SK-N-SH treated with all-trans-retinoic acid at 6 μM for 48 hours (cell line): ENCODE measurements at regions not wholly inside any gene's neighbourhood (a gene's known extent, or its start where the extent isn't known, plus 50 kb on each side); places are given as distances from the start of the nearest gene placed in this dataset.

Experiments
- ATAC-seq: fragments of 200-7000 bp; cut with Tn5 transposase; 3 replicates; pipeline ENCODE4 v1.9.1; 2020; ENCODE audit warnings: mild to moderate bottlenecking, moderate library complexity
- ARNTL ChIP-seq: fragments of 450-650 bp; formaldehyde crosslinking; IDR thresholded peaks from 2 replicates; pipeline ENCODE4 v1.5.0; 2020; ENCODE audit warnings: low read depth, mild to moderate bottlenecking, moderate library complexity, borderline replicate concordance
- BACH2 ChIP-seq: fragments of 250-450 bp; sonication (Bioruptor Pico); IDR thresholded peaks from 2 replicates; pipeline ENCODE4 v1.9.0; 2021; ENCODE audit warnings: mild to moderate bottlenecking, borderline replicate concordance
- CSDC2 ChIP-seq: fragments of 250-450 bp; sonication (Bioruptor Pico); IDR thresholded peaks from 2 replicates; pipeline ENCODE4 v1.5.0; 2020; ENCODE audit warnings: mild to moderate bottlenecking, moderate library complexity
- ESRRG ChIP-seq: fragments of 250-450 bp; sonication (Bioruptor Pico); IDR thresholded peaks from 2 replicates; pipeline ENCODE4 v1.6.1; 2021; ENCODE audit warnings: mild to moderate bottlenecking
- GLIS3 ChIP-seq: fragments of 250-450 bp; sonication (Bioruptor Pico); IDR thresholded peaks from 2 replicates; pipeline ENCODE4 v1.5.0; 2020; ENCODE audit warnings: mild to moderate bottlenecking, moderate library complexity
- ISL1 ChIP-seq: fragments of 250-450 bp; sonication (Bioruptor Pico); IDR thresholded peaks from 2 replicates; pipeline ENCODE4 v2.1.2; 2022; ENCODE audit warnings: mild to moderate bottlenecking, moderate library complexity
- OSR1 ChIP-seq: fragments of 250-450 bp; sonication (Bioruptor Pico); IDR thresholded peaks from 2 replicates; pipeline ENCODE4 v1.8.0; 2022; ENCODE audit warnings: moderate library complexity, mild to moderate bottlenecking, inconsistent platforms
- POU6F1 ChIP-seq: fragments of 250-450 bp; sonication (Bioruptor Pico); IDR thresholded peaks from 2 replicates; pipeline ENCODE4 v1.8.0; 2021; ENCODE audit warnings: low read depth, mild to moderate bottlenecking, moderate library complexity, borderline replicate concordance
- PPARA ChIP-seq: fragments of 250-450 bp; sonication (Bioruptor Pico); IDR thresholded peaks from 2 replicates; pipeline ENCODE4 v1.5.0; 2020; ENCODE audit warnings: mild to moderate bottlenecking, borderline replicate concordance
- RARB ChIP-seq: fragments of 250-450 bp; sonication (Bioruptor Pico); IDR thresholded peaks from 2 replicates; pipeline ENCODE4 v1.8.0; 2021; ENCODE audit warnings: mild to moderate bottlenecking, moderate library complexity
- SNAI2 ChIP-seq: fragments of 250-450 bp; sonication (Bioruptor Pico); IDR thresholded peaks from 2 replicates; pipeline ENCODE4 v1.5.0; 2020; ENCODE audit warnings: mild to moderate bottlenecking, moderate library complexity
- TCF4 ChIP-seq: fragments of 250-450 bp; sonication (Bioruptor Pico); IDR thresholded peaks from 2 replicates; pipeline ENCODE4 v1.8.0; 2021; ENCODE audit warnings: mild to moderate bottlenecking, moderate library complexity, borderline replicate concordance
- TOX ChIP-seq: fragments of 250-450 bp; sonication (Bioruptor Pico); IDR thresholded peaks from 2 replicates; pipeline ENCODE4 v1.8.0; 2021; ENCODE audit warnings: mild to moderate bottlenecking, moderate library complexity, borderline replicate concordance
- ZC3H10 ChIP-seq: fragments of 250-450 bp; sonication (Bioruptor Pico); IDR thresholded peaks from 2 replicates; pipeline ENCODE4 v1.5.1; 2021; ENCODE audit warnings: mild to moderate bottlenecking, moderate library complexity
- ZFP3 ChIP-seq: fragments of 250-450 bp; sonication (Bioruptor Pico); IDR thresholded peaks from 2 replicates; pipeline ENCODE4 v1.5.0; 2020; ENCODE audit warnings: mild to moderate bottlenecking, moderate library complexity
- ZFP30 ChIP-seq: fragments of 450-650 bp; formaldehyde crosslinking; IDR thresholded peaks from 2 replicates; pipeline ENCODE4 v1.5.0; 2022; ENCODE audit warnings: mild to moderate bottlenecking, moderate library complexity
- ZNF565 ChIP-seq: fragments of 450-650 bp; formaldehyde crosslinking; conservative IDR thresholded peaks from 2 replicates; pipeline ENCODE4 v1.5.0; 2020; ENCODE audit warnings: low read depth, mild to moderate bottlenecking, moderate library complexity
- ZNF70 ChIP-seq: fragments of 450-650 bp; formaldehyde crosslinking; IDR thresholded peaks from 2 replicates; pipeline ENCODE4 v1.5.0; 2020; ENCODE audit warnings: mild to moderate bottlenecking, moderate library complexity
- ZNF8 ChIP-seq: fragments of 450-650 bp; formaldehyde crosslinking; IDR thresholded peaks from 2 replicates; pipeline ENCODE4 v1.5.0; 2020; ENCODE audit warnings: mild to moderate bottlenecking, moderate library complexity
- TF ChIP-seq, protein P1 (sequence below): fragments of 250-450 bp; sonication (Bioruptor Pico); IDR thresholded peaks from 2 replicates; pipeline ENCODE4 v1.8.0; 2020; ENCODE audit warnings: mild to moderate bottlenecking, moderate library complexity, borderline replicate concordance
- TF ChIP-seq, protein P2 (sequence below): fragments of 250-450 bp; sonication (Bioruptor Pico); IDR thresholded peaks from 2 replicates; pipeline ENCODE4 v1.5.1; 2021; ENCODE audit warnings: mild to moderate bottlenecking, moderate library complexity
- TF ChIP-seq, protein P3 (sequence below): fragments of 250-450 bp; sonication (Bioruptor Pico); IDR thresholded peaks from 2 replicates; pipeline ENCODE4 v1.5.1; 2020; ENCODE audit warnings: low read depth, mild to moderate bottlenecking, moderate library complexity
- TF ChIP-seq, protein P4 (sequence below): fragments of 250-450 bp; sonication (Bioruptor Pico); IDR thresholded peaks from 2 replicates; pipeline ENCODE4 v1.5.0; 2020; ENCODE audit warnings: mild to moderate bottlenecking, moderate library complexity

DNA sequence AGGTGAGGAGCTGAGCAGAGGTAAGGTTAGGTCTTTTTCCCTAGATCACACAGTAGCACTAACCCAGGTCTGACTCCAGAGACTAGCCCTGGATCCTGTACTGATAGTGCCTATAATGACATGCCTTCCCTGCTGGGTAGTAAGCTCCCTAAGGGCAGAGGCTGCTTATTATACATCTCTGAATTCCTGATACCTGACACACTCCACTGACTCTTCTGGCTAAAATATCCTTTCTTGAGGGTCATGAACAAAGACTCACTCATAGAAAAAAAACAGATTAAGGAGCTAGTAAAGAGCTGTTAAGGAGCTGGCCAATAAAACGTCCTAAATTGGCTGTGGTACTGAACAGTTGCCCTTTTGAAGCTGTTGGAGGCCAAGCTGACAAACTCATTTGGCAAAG, 149.0 kb upstream of the ITGA1 start:
- TF ChIP-seq ZNF8 (CRISPR knock-in tag) (no peak), BACH2 (CRISPR knock-in tag) (no peak), OSR1 (CRISPR knock-in tag) (no peak), POU6F1 (CRISPR knock-in tag) (no peak), ZNF565 (CRISPR knock-in tag) (no peak), GLIS3 (CRISPR knock-in tag) (no peak)
- no peak for ATAC-seq

- no peak for ATAC-seq
- TF ChIP-seq, protein P1, sequence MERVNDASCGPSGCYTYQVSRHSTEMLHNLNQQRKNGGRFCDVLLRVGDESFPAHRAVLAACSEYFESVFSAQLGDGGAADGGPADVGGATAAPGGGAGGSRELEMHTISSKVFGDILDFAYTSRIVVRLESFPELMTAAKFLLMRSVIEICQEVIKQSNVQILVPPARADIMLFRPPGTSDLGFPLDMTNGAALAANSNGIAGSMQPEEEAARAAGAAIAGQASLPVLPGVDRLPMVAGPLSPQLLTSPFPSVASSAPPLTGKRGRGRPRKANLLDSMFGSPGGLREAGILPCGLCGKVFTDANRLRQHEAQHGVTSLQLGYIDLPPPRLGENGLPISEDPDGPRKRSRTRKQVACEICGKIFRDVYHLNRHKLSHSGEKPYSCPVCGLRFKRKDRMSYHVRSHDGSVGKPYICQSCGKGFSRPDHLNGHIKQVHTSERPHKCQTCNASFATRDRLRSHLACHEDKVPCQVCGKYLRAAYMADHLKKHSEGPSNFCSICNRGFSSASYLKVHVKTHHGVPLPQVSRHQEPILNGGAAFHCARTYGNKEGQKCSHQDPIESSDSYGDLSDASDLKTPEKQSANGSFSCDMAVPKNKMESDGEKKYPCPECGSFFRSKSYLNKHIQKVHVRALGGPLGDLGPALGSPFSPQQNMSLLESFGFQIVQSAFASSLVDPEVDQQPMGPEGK = no peak
- no peak for TF ChIP-seq CSDC2
- no peak for TF ChIP-seq BACH2 (CRISPR knock-in tag)
- no peak for TF ChIP-seq ZNF565 (CRISPR knock-in tag)
- TF ChIP-seq ZNF8 (CRISPR knock-in tag) = no peak
- TF ChIP-seq ARNTL = no peak
- no peak for TF ChIP-seq SNAI2
- no peak for TF ChIP-seq ESRRG (CRISPR knock-in tag)
- TF ChIP-seq, protein P2, sequence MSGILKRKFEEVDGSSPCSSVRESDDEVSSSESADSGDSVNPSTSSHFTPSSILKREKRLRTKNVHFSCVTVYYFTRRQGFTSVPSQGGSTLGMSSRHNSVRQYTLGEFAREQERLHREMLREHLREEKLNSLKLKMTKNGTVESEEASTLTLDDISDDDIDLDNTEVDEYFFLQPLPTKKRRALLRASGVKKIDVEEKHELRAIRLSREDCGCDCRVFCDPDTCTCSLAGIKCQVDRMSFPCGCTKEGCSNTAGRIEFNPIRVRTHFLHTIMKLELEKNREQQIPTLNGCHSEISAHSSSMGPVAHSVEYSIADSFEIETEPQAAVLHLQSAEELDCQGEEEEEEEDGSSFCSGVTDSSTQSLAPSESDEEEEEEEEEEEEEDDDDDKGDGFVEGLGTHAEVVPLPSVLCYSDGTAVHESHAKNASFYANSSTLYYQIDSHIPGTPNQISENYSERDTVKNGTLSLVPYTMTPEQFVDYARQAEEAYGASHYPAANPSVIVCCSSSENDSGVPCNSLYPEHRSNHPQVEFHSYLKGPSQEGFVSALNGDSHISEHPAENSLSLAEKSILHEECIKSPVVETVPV (CRISPR knock-in tag) = no peak
Measured at GRCh38 chr5:52648726-52649125, 139.0 kb upstream of the ITGA1 start.

GRCh38 chr5:52655163-52655562, 132.6 kb upstream of the ITGA1 start:
- no peak for ATAC-seq
- TF ChIP-seq CSDC2 (no peak), ZNF8 (CRISPR knock-in tag) (no peak), OSR1 (CRISPR knock-in tag) (no peak), POU6F1 (CRISPR knock-in tag) (no peak), ZNF565 (CRISPR knock-in tag) (no peak), PPARA (CRISPR knock-in tag) (no peak), ZC3H10 (no peak), TOX (CRISPR knock-in tag) (no peak), ZFP30 (CRISPR knock-in tag) (no peak), BACH2 (CRISPR knock-in tag) (no peak), ARNTL (no peak), TCF4 (peak; percentile 40; the same call in 1 of the 2 replicates), SNAI2 (0 out of 2 replicates have a peak, but pooled peaks have one; percentile 23), ESRRG (CRISPR knock-in tag) (no peak), ISL1 (CRISPR knock-in tag) (peak; percentile 98), ZFP3 (CRISPR knock-in tag) (peak; percentile 66; the same call in 1 of the 2 replicates), RARB (CRISPR knock-in tag) (no peak), ZNF70 (no peak), GLIS3 (CRISPR knock-in tag) (peak; percentile 71)
- TF ChIP-seq, protein P3, sequence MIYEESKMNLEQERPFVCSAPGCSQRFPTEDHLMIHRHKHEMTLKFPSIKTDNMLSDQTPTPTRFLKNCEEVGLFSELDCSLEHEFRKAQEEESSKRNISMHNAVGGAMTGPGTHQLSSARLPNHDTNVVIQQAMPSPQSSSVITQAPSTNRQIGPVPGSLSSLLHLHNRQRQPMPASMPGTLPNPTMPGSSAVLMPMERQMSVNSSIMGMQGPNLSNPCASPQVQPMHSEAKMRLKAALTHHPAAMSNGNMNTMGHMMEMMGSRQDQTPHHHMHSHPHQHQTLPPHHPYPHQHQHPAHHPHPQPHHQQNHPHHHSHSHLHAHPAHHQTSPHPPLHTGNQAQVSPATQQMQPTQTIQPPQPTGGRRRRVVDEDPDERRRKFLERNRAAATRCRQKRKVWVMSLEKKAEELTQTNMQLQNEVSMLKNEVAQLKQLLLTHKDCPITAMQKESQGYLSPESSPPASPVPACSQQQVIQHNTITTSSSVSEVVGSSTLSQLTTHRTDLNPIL = peak; percentile 67; the same call in 1 of the 2 replicates
- TF ChIP-seq, protein P4, sequence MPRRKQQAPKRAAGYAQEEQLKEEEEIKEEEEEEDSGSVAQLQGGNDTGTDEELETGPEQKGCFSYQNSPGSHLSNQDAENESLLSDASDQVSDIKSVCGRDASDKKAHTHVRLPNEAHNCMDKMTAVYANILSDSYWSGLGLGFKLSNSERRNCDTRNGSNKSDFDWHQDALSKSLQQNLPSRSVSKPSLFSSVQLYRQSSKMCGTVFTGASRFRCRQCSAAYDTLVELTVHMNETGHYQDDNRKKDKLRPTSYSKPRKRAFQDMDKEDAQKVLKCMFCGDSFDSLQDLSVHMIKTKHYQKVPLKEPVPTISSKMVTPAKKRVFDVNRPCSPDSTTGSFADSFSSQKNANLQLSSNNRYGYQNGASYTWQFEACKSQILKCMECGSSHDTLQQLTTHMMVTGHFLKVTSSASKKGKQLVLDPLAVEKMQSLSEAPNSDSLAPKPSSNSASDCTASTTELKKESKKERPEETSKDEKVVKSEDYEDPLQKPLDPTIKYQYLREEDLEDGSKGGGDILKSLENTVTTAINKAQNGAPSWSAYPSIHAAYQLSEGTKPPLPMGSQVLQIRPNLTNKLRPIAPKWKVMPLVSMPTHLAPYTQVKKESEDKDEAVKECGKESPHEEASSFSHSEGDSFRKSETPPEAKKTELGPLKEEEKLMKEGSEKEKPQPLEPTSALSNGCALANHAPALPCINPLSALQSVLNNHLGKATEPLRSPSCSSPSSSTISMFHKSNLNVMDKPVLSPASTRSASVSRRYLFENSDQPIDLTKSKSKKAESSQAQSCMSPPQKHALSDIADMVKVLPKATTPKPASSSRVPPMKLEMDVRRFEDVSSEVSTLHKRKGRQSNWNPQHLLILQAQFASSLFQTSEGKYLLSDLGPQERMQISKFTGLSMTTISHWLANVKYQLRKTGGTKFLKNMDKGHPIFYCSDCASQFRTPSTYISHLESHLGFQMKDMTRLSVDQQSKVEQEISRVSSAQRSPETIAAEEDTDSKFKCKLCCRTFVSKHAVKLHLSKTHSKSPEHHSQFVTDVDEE (CRISPR knock-in tag) = no peak; the same call in 1 of the 2 replicates
- TF ChIP-seq, protein P1 = no peak
- TF ChIP-seq, protein P2 (CRISPR knock-in tag) = 0 out of 2 replicates have a peak, but pooled peaks have one; percentile 22
